ENCODE measurements at regions not wholly inside any gene's neighbourhood (a gene's known extent, or its start where the extent isn't known, plus 50 kb on each side); places are given as distances from the start of the nearest gene placed in this dataset.
"Not testable (repeated sequence)": the region's sequence is repeated elsewhere in the genome, so short reads cannot be mapped to it uniquely, and the experiment has no call there.

- DNase-seq, result not testable (repeated sequence)
Measured at GRCh38 chr3:125831005-125831750, 137.8 kb upstream of the ROPN1B start.

- DNase-seq, result not testable (repeated sequence)
Measured at GRCh38 chr3:125835562-125835961, 133.4 kb upstream of the ROPN1B start.

GRCh38 chr3:125836011-125836551, 132.9 kb upstream of the ROPN1B start:
- not testable (repeated sequence) for DNase-seq

- not testable (repeated sequence) for DNase-seq
Measured at GRCh38 chr3:125836786-125837185, 132.2 kb upstream of the ROPN1B start.

GRCh38 chr3:125838857-125839256, 130.1 kb upstream of the ROPN1B start:
- not testable (repeated sequence) for DNase-seq

- DNase-seq, result not testable (repeated sequence)
Measured at GRCh38 chr3:125840465-125840864, 128.5 kb upstream of the ROPN1B start.

GRCh38 chr3:125847966-125848365, 121.0 kb upstream of the ROPN1B start:
- DNase-seq, result not testable (repeated sequence)

- not testable (repeated sequence) for DNase-seq
Measured at GRCh38 chr3:125855006-125855405, 114.0 kb upstream of the ROPN1B start.

- not testable (repeated sequence) for DNase-seq
Measured at GRCh38 chr3:125860547-125860946, 108.4 kb upstream of the ROPN1B start.

GRCh38 chr3:125862841-125863254, 106.1 kb upstream of the ROPN1B start:
- not testable (repeated sequence) for DNase-seq

GRCh38 chr3:125864532-125864931, 104.4 kb upstream of the ROPN1B start:
- not testable (repeated sequence) for DNase-seq

- DNase-seq, result peak; percentile 59
Measured at GRCh38 chr3:125886006-125886405, 83.0 kb upstream of the ROPN1B start.

- DNase-seq, result not testable (repeated sequence)
Measured at GRCh38 chr3:125899181-125899580, 69.8 kb upstream of the ROPN1B start.

GRCh38 chr3:125901473-125901872, 67.5 kb upstream of the ROPN1B start:
- not testable (repeated sequence) for DNase-seq

- DNase-seq, result not testable (repeated sequence)
Measured at GRCh38 chr3:125903780-125904455, 65.1 kb upstream of the ROPN1B start.

GRCh38 chr3:125907279-125907678, 61.7 kb upstream of the ROPN1B start:
- DNase-seq, result not testable (repeated sequence)

GRCh38 chr3:125910851-125911250, 58.1 kb upstream of the ROPN1B start:
- DNase-seq, result not testable (repeated sequence)

GRCh38 chr3:125914608-125915436, 54.2 kb upstream of the ROPN1B start:
- DNase-seq, result not testable (repeated sequence)

- DNase-seq, result not testable (repeated sequence)
Measured at GRCh38 chr3:125915437-125915787, 53.6 kb upstream of the ROPN1B start.

GRCh38 chr3:125915792-125916375, 53.1 kb upstream of the ROPN1B start:
- DNase-seq, result peak; percentile 99

- DNase-seq, result peak; percentile 96
Measured at GRCh38 chr3:125916376-125916978, 52.5 kb upstream of the ROPN1B start.

GRCh38 chr3:125917020-125917549, 51.9 kb upstream of the ROPN1B start:
- peak; percentile 50 for DNase-seq
